Activated naive CD8-positive, alpha-beta T cell treated with anti-CD3 and anti-CD28 coated beads, Interleukin-2, amount 10 ng/mL, durations not matched to agents 7 days and 5 days (primary cell): ENCODE measurements at regions not wholly inside any gene's neighbourhood (a gene's known extent, or its start where the extent isn't known, plus 50 kb on each side); places are given as distances from the start of the nearest gene placed in this dataset.

ENCODE experiments used
- ATAC-seq: fragments of 150-1000 bp; cut with Tn5 transposase; one replicate; pipeline ENCODE4 v1.10.0; 2021; ENCODE audit warnings: low read depth, moderate library complexity
- POLR2A ChIA-PET: fragments of 350-600 bp; sonication (Branson Sonifier 250); formaldehyde crosslinking; loops from one replicate; lab custom pipeline; 2021; ENCODE audit warnings: antibody characterized with exemption; lab: Charles Lee
- DNase-seq: peaks from one replicate; pipeline ENCODE4 v3.0.0; 2021
- H3K27ac Mint-ChIP-seq: one replicate; pipeline ENCODE4 v1.8.0; 2022; ENCODE audit warnings: mild to moderate bottlenecking, mixed read lengths
- H3K27me3 Mint-ChIP-seq: one replicate; pipeline ENCODE4 v1.8.0; 2022; ENCODE audit warnings: mild to moderate bottlenecking, moderate library complexity, mixed read lengths
- H3K36me3 Mint-ChIP-seq: one replicate; pipeline ENCODE4 v1.8.0; 2021; ENCODE audit warnings: mild to moderate bottlenecking, mixed read lengths
- H3K4me1 Mint-ChIP-seq: one replicate; pipeline ENCODE4 v1.8.0; 2021; ENCODE audit warnings: mixed read lengths
- H3K4me3 Mint-ChIP-seq: one replicate; pipeline ENCODE4 v1.8.0; 2022; ENCODE audit warnings: mild to moderate bottlenecking, moderate library complexity, mixed read lengths
- H3K9me3 Mint-ChIP-seq: one replicate; pipeline ENCODE4 v1.8.0; 2021; ENCODE audit warnings: mixed read lengths

DNA sequence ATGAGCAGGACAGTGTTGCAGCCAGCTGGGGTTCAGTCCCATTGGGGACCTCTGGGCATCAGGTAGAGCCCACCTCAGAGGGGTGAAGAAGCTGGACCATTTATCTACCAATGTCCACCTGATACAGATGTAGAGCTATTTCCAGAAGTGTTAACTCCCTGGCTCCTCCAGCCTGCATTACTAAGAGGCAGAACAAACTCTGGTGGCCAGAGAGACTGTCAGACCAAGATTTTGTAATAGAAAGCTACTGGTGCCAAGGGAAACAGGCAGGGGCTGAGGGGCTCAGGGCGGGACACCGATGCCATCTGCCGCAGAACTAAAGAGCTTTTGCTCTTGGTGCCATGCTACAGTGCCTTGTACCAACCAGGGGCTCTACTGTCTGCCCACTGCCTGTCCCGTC is 268.2 kb upstream of the HABP2 start:
- no peak overlapping the region for H3K27ac Mint-ChIP-seq
- H3K4me1 Mint-ChIP-seq = peaks cover 4% of the 10 kb centered on the region
- POLR2A ChIA-PET = no interaction called here
- H3K36me3 Mint-ChIP-seq = no peaks in the 10 kb centered on the region
- no peak for ATAC-seq
- peaks cover 14% of the 10 kb centered on the region for H3K27me3 Mint-ChIP-seq
- DNase-seq = no peak
- H3K9me3 Mint-ChIP-seq = peaks cover 1% of the 10 kb centered on the region
- H3K4me3 Mint-ChIP-seq = no peak overlapping the region

- Mint-ChIP-seq H3K4me3 (no peak overlapping the region), H3K9me3 (no peaks in the 10 kb centered on the region), H3K36me3 (no peaks in the 10 kb centered on the region), H3K27ac (no peak overlapping the region), H3K4me1 (peaks cover 4% of the 10 kb centered on the region), H3K27me3 (peaks cover 14% of the 10 kb centered on the region)
- no peak for DNase-seq
- POLR2A ChIA-PET = no interaction called here
- ATAC-seq = no peak
Observed at GRCh38 chr10:113285305-113285704, 267.5 kb upstream of the HABP2 start.

DNA sequence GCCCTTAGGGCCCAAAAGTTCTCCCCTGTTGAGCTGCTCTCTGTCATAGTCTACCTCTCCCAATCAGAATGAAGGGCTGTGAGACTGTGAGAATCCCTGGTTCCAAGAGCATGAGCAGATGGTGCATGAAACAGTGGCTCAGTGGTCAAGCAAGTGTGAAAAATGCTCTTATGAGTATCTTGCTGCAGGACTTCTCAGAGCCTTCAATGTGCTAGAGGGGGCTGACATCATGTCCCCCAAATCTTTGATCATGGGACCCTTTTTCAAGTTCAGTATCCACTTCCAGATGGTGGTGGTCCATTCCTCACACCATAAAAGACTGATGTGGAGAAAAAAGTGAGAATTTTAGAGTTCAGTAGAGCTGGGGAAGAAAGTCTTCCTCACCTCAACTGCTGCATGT is 265.3 kb upstream of the HABP2 start:
- no peak for DNase-seq
- H3K9me3 Mint-ChIP-seq = no peaks in the 10 kb centered on the region
- no peak overlapping the region for H3K27ac Mint-ChIP-seq
- peaks cover 4% of the 10 kb centered on the region for H3K4me1 Mint-ChIP-seq
- no peak overlapping the region for H3K4me3 Mint-ChIP-seq
- POLR2A ChIA-PET = no interaction called here
- H3K36me3 Mint-ChIP-seq = no peaks in the 10 kb centered on the region
- no peak for ATAC-seq
- peaks cover 12% of the 10 kb centered on the region for H3K27me3 Mint-ChIP-seq

- Mint-ChIP-seq H3K9me3 (no peaks in the 10 kb centered on the region), H3K4me1 (peaks cover 4% of the 10 kb centered on the region), H3K27me3 (peaks cover 12% of the 10 kb centered on the region), H3K27ac (no peak overlapping the region), H3K36me3 (no peaks in the 10 kb centered on the region), H3K4me3 (no peak overlapping the region)
- no peak for ATAC-seq
- POLR2A ChIA-PET = no interaction called here
- no peak for DNase-seq
Observed at GRCh38 chr10:113290137-113290536, 262.7 kb upstream of the HABP2 start.

- POLR2A ChIA-PET = no interaction called here
- H3K36me3 Mint-ChIP-seq = no peaks in the 10 kb centered on the region
- H3K9me3 Mint-ChIP-seq = no peaks in the 10 kb centered on the region
- H3K4me3 Mint-ChIP-seq = no peak overlapping the region
- ATAC-seq (no peak), DNase-seq (no peak)
- H3K27ac Mint-ChIP-seq = no peak overlapping the region
- H3K4me1 Mint-ChIP-seq = no peaks in the 10 kb centered on the region
- peaks cover 7% of the 10 kb centered on the region for H3K27me3 Mint-ChIP-seq
Observed at GRCh38 chr10:113291413-113291812, 261.4 kb upstream of the HABP2 start.

- no peak for DNase-seq
- Mint-ChIP-seq H3K27ac (no peak overlapping the region), H3K4me3 (no peak overlapping the region), H3K27me3 (peaks cover 7% of the 10 kb centered on the region), H3K36me3 (no peaks in the 10 kb centered on the region), H3K4me1 (no peaks in the 10 kb centered on the region), H3K9me3 (no peaks in the 10 kb centered on the region)
- POLR2A ChIA-PET = no interaction called here
- no peak for ATAC-seq
Observed at GRCh38 chr10:113292086-113292485, 260.8 kb upstream of the HABP2 start.

DNA sequence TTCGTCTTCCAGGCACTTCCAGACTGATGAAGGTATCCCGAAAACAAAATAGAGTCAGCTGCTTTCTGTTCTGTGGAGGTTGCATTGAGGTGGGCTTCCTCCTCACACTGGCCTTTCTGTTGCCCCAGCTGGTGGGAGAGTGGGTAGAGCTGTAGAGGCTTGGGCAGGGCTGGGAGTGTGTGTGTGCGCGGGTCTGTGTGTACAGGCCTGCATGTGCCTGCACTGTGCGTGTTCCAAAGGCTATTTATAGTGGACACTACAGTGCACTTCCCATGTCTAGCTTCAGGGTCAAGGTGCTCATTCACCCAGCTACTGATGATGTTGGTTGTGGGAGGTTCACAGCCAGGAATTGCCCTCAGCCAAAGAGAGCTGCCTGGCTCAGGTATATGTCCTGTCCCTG is 260.1 kb upstream of the HABP2 start:
- Mint-ChIP-seq H3K9me3 (no peaks in the 10 kb centered on the region), H3K36me3 (no peaks in the 10 kb centered on the region), H3K4me3 (no peak overlapping the region), H3K27me3 (peaks cover 7% of the 10 kb centered on the region), H3K27ac (no peak overlapping the region), H3K4me1 (no peaks in the 10 kb centered on the region)
- no peak for DNase-seq
- ATAC-seq = no peak
- POLR2A ChIA-PET = no interaction called here

GRCh38 chr10:113293167-113293566 is 259.7 kb upstream of the HABP2 start:
- no peak for DNase-seq
- ATAC-seq = no peak
- Mint-ChIP-seq H3K4me1 (no peaks in the 10 kb centered on the region), H3K4me3 (no peak overlapping the region), H3K36me3 (no peaks in the 10 kb centered on the region), H3K27ac (no peak overlapping the region), H3K9me3 (no peaks in the 10 kb centered on the region), H3K27me3 (peaks cover 7% of the 10 kb centered on the region)
- POLR2A ChIA-PET = no interaction called here

- ATAC-seq = no peak
- POLR2A ChIA-PET = no interaction called here
- no peaks in the 10 kb centered on the region for H3K36me3 Mint-ChIP-seq
- no peaks in the 10 kb centered on the region for H3K4me1 Mint-ChIP-seq
- no peak overlapping the region for H3K27ac Mint-ChIP-seq
- H3K4me3 Mint-ChIP-seq = no peak overlapping the region
- DNase-seq = no peak
- H3K9me3 Mint-ChIP-seq = no peaks in the 10 kb centered on the region
- H3K27me3 Mint-ChIP-seq = peaks cover 20% of the 10 kb centered on the region
Observed at GRCh38 chr10:113294868-113295267, 258.0 kb upstream of the HABP2 start.

- no peak overlapping the region for H3K27ac Mint-ChIP-seq
- no peak overlapping the region for H3K4me3 Mint-ChIP-seq
- H3K9me3 Mint-ChIP-seq = no peaks in the 10 kb centered on the region
- POLR2A ChIA-PET = no interaction called here
- no peak for DNase-seq
- peaks cover 30% of the 10 kb centered on the region for H3K27me3 Mint-ChIP-seq
- no peaks in the 10 kb centered on the region for H3K4me1 Mint-ChIP-seq
- ATAC-seq = no peak
- no peaks in the 10 kb centered on the region for H3K36me3 Mint-ChIP-seq
Observed at GRCh38 chr10:113297226-113297625, 255.6 kb upstream of the HABP2 start.

DNA sequence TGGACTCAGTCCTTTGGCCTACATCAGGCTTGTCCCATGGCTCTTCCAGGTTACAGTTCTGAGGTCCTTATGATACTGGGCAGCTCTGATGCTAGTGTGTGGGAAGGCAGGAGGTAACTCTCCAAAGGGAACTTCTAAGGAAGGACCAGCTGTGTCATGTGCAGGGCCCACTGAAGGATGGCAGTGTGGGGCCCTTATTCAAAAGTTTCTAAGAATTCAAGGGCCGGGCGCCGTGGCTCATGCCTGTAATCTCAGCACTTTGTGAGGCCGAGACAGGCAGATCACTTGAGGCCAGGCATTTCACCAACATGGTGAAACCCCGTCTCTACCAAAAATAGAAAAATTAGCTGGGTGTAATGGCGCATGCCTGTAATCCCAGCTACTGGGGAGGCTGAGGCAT is 254.2 kb upstream of the HABP2 start:
- Mint-ChIP-seq H3K27me3 (peaks cover 30% of the 10 kb centered on the region), H3K4me1 (no peaks in the 10 kb centered on the region), H3K4me3 (no peak overlapping the region), H3K36me3 (no peaks in the 10 kb centered on the region), H3K27ac (no peak overlapping the region), H3K9me3 (no peaks in the 10 kb centered on the region)
- no peak for DNase-seq
- POLR2A ChIA-PET = no interaction called here
- no peak for ATAC-seq

- POLR2A ChIA-PET = no interaction called here
- Mint-ChIP-seq H3K27me3 (peaks cover 30% of the 10 kb centered on the region), H3K4me3 (no peak overlapping the region), H3K27ac (no peak overlapping the region), H3K9me3 (no peaks in the 10 kb centered on the region), H3K4me1 (no peaks in the 10 kb centered on the region), H3K36me3 (no peaks in the 10 kb centered on the region)
- ATAC-seq (no peak), DNase-seq (no peak)
Observed at GRCh38 chr10:113300201-113300600, 252.7 kb upstream of the HABP2 start.

- Mint-ChIP-seq H3K27me3 (peaks cover 30% of the 10 kb centered on the region), H3K27ac (no peak overlapping the region), H3K4me3 (no peak overlapping the region), H3K36me3 (no peaks in the 10 kb centered on the region), H3K4me1 (no peaks in the 10 kb centered on the region), H3K9me3 (no peaks in the 10 kb centered on the region)
- POLR2A ChIA-PET = no interaction called here
- DNase-seq (no peak), ATAC-seq (no peak)
Observed at GRCh38 chr10:113300617-113301016, 252.2 kb upstream of the HABP2 start.

- Mint-ChIP-seq H3K27me3 (peaks cover 32% of the 10 kb centered on the region), H3K27ac (no peak overlapping the region), H3K9me3 (no peaks in the 10 kb centered on the region), H3K4me1 (no peaks in the 10 kb centered on the region), H3K4me3 (no peak overlapping the region), H3K36me3 (no peaks in the 10 kb centered on the region)
- DNase-seq (no peak), ATAC-seq (no peak)
- POLR2A ChIA-PET = no interaction called here
Observed at GRCh38 chr10:113301342-113301984, 251.4 kb upstream of the HABP2 start.

- ATAC-seq (no peak), DNase-seq (no peak)
- H3K4me3 Mint-ChIP-seq = no peak overlapping the region
- no peak overlapping the region for H3K27ac Mint-ChIP-seq
- POLR2A ChIA-PET = no interaction called here
- no peaks in the 10 kb centered on the region for H3K4me1 Mint-ChIP-seq
- H3K27me3 Mint-ChIP-seq = peaks cover 32% of the 10 kb centered on the region
- no peaks in the 10 kb centered on the region for H3K9me3 Mint-ChIP-seq
- no peaks in the 10 kb centered on the region for H3K36me3 Mint-ChIP-seq
Observed at GRCh38 chr10:113302062-113302461, 250.8 kb upstream of the HABP2 start.
